ENCODE measurements at regions not wholly inside any gene's neighbourhood (a gene's known extent, or its start where the extent isn't known, plus 50 kb on each side); places are given as distances from the start of the nearest gene placed in this dataset.

GRCh38 chr10:108757946-108758345 lies 1165.4 kb downstream of the XPNPEP1 start:
- no peak for TF ChIP-seq CTCF (IDR thresholded peaks at IDR 0.05; ENCODE audit: poor library complexity, severe bottlenecking)
- Histone ChIP-seq H3K27me3 (ENCODE audit: insufficient read depth, poor library complexity, severe bottlenecking) (no peaks in the 10 kb centered on the region), H3K4me1 (ENCODE audit: insufficient read depth, poor library complexity, severe bottlenecking) (no peaks in the 10 kb centered on the region), H3K36me3 (ENCODE audit: low read depth) (no peaks in the 10 kb centered on the region), H3K27ac (ENCODE audit: poor library complexity, severe bottlenecking) (no peak overlapping the region), H3K4me3 (ENCODE audit: severe bottlenecking) (no peak overlapping the region), H3K9me3 (ENCODE audit: severe bottlenecking) (no peaks in the 10 kb centered on the region)
- DNase-seq (ENCODE audit: low spot score) = no peak
- ATAC-seq (ENCODE audit: low read depth) = no peak

DNA sequence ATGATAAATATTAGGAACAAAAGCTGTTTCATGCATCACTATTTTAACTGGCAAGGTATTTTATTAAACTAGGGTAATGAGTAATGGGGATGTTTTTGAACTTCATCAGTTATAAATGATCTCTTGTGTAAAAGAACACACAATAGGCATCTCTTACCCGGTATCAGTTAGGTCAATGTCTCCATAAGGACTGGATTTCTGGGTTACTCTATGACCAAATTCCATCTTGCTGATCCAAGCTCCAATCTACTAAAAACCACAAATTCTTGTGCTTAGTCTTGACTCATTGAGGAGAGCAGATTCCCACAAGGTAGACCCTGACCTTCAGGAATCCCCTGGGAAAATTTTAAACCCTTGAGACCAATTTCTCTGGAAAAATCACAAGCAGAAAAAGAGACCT lies 1167.7 kb downstream of the XPNPEP1 start:
- Histone ChIP-seq H3K4me3 (ENCODE audit: severe bottlenecking) (no peak overlapping the region), H3K4me1 (ENCODE audit: insufficient read depth, poor library complexity, severe bottlenecking) (no peaks in the 10 kb centered on the region), H3K27ac (ENCODE audit: poor library complexity, severe bottlenecking) (no peak overlapping the region), H3K9me3 (ENCODE audit: severe bottlenecking) (no peaks in the 10 kb centered on the region), H3K27me3 (ENCODE audit: insufficient read depth, poor library complexity, severe bottlenecking) (no peaks in the 10 kb centered on the region), H3K36me3 (ENCODE audit: low read depth) (no peaks in the 10 kb centered on the region)
- DNase-seq (ENCODE audit: low spot score) = no peak
- no peak for ATAC-seq (ENCODE audit: low read depth)
- no peak for TF ChIP-seq CTCF (IDR thresholded peaks at IDR 0.05; ENCODE audit: poor library complexity, severe bottlenecking)

- Histone ChIP-seq H3K4me1 (ENCODE audit: insufficient read depth, poor library complexity, severe bottlenecking) (no peaks in the 10 kb centered on the region), H3K9me3 (ENCODE audit: severe bottlenecking) (no peaks in the 10 kb centered on the region), H3K36me3 (ENCODE audit: low read depth) (no peaks in the 10 kb centered on the region), H3K4me3 (ENCODE audit: severe bottlenecking) (no peak overlapping the region), H3K27me3 (ENCODE audit: insufficient read depth, poor library complexity, severe bottlenecking) (no peaks in the 10 kb centered on the region), H3K27ac (ENCODE audit: poor library complexity, severe bottlenecking) (no peak overlapping the region)
- DNase-seq (ENCODE audit: low spot score) = no peak
- no peak for ATAC-seq (ENCODE audit: low read depth)
- TF ChIP-seq CTCF (IDR thresholded peaks at IDR 0.05; ENCODE audit: poor library complexity, severe bottlenecking) = no peak
Measured at GRCh38 chr10:108753326-108753725, 1170.0 kb downstream of the XPNPEP1 start.

- H3K36me3 ChIP-seq (ENCODE audit: low read depth) = no peaks in the 10 kb centered on the region
- H3K27ac ChIP-seq (ENCODE audit: poor library complexity, severe bottlenecking) = no peak overlapping the region
- no peak overlapping the region for H3K4me3 ChIP-seq (ENCODE audit: severe bottlenecking)
- no peaks in the 10 kb centered on the region for H3K4me1 ChIP-seq (ENCODE audit: insufficient read depth, poor library complexity, severe bottlenecking)
- no peak for TF ChIP-seq CTCF (IDR thresholded peaks at IDR 0.05; ENCODE audit: poor library complexity, severe bottlenecking)
- H3K9me3 ChIP-seq (ENCODE audit: severe bottlenecking) = no peaks in the 10 kb centered on the region
- DNase-seq (ENCODE audit: low spot score) (no peak), ATAC-seq (ENCODE audit: low read depth) (no peak)
- no peaks in the 10 kb centered on the region for H3K27me3 ChIP-seq (ENCODE audit: insufficient read depth, poor library complexity, severe bottlenecking)
Measured at GRCh38 chr10:108749042-108749441, 1174.3 kb downstream of the XPNPEP1 start.

DNA sequence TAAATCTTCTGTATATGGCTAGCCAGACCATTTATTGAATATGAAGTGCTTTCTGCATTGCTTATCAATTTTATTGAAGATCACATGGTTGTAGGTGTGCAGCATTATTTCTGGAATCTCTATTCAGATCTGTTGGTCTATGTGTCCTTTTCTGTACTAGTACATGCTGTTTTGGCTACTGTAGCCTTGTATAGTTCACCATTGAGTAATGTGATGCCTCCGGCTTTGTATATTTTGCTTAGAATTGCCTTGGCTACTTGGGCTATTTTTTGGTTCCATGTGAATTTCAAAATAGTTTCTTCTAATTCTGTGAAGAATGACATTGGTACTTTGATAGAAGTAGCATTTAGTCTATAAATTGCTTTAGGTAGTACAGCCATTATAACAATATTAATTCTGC lies 1187.2 kb downstream of the XPNPEP1 start:
- no peak overlapping the region for H3K27ac ChIP-seq (ENCODE audit: poor library complexity, severe bottlenecking)
- DNase-seq (ENCODE audit: low spot score) (no peak), ATAC-seq (ENCODE audit: low read depth) (no peak)
- H3K9me3 ChIP-seq (ENCODE audit: severe bottlenecking) = no peaks in the 10 kb centered on the region
- H3K36me3 ChIP-seq (ENCODE audit: low read depth) = no peaks in the 10 kb centered on the region
- H3K4me3 ChIP-seq (ENCODE audit: severe bottlenecking) = no peak overlapping the region
- H3K27me3 ChIP-seq (ENCODE audit: insufficient read depth, poor library complexity, severe bottlenecking) = no peaks in the 10 kb centered on the region
- no peaks in the 10 kb centered on the region for H3K4me1 ChIP-seq (ENCODE audit: insufficient read depth, poor library complexity, severe bottlenecking)
- no peak for TF ChIP-seq CTCF (IDR thresholded peaks at IDR 0.05; ENCODE audit: poor library complexity, severe bottlenecking)
